Erythroblast (primary cell): ENCODE measurements at regions not wholly inside any gene's neighbourhood (a gene's known extent, or its start where the extent isn't known, plus 50 kb on each side); places are given as distances from the start of the nearest gene placed in this dataset.

Experiments
- DNase-seq, 2 experiments: peaks; one replicate each; lab custom pipeline; 2025; lab: John Stamatoyannopoulos, UW
- GATA1 ChIP-seq: IDR thresholded peaks from 2 replicates; pipeline ENCODE4 v1.6.1; 2011; ENCODE audit warnings: low read depth, mild to moderate bottlenecking, control low read depth, low read length, moderate library complexity
- POLR2A ChIP-seq: IDR thresholded peaks from 2 replicates; pipeline ENCODE4 v1.6.1; 2011; ENCODE audit warnings: mild to moderate bottlenecking, low read length

DNA sequence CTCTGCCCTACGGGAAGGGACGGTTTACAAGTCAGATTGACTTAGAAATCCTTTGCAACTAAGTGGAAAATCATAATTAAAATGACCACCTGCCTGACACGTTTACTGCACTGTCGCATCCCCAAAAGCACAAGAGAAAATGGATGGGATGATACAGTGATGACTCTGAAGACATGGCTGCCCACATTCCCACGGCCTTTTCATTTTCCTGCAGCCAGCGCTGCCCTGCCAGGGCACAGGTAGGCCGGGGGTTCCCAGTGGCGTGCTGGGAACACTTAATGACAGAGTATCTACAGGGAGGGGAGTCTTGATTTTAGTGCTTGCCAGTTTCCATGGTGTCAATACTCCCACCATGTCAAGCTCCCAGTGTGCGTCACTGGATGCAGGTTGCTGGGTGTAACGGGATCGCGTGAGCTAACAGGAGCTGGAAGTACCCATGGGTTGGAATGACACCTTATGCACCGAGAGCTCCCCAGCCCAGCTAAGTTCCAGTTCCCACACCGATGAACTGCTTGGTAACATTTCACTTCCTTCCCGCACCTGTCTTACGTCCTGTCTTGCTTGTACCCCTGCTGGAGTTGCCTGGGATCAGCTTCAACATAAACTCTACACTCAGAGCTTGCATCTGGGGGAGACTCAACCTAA is 129.0 kb downstream of the ANKRD60 start:
- no peak for DNase-seq
- TF ChIP-seq GATA1 (no peak), POLR2A (no peak)

DNA sequence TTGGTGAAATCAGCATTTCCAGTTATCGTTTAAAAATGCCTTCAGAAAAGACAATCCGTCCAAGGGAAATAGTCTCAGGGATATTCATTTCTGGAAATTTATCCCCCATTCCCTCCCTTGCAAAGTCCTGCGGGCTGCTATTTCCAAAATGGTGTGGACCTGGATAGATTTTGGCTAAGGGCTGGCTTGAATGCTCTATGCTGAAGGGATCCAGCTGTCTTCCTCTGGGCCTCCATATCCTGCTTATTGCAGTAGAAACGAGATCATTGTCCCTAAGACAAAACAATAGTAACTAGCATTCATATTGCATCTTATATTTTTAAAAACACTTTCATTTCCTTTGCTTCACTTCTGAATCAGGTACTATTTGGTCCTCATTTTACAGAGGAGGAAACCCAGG is 129.9 kb downstream of the ANKRD60 start:
- no peak for TF ChIP-seq GATA1
- TF ChIP-seq POLR2A: no peak
- no peak for DNase-seq

- TF ChIP-seq POLR2A: no peak
- no peak for TF ChIP-seq GATA1
- no peak for DNase-seq
Measured at GRCh38 chr20:58097943-58098342, 130.5 kb downstream of the ANKRD60 start.

- DNase-seq: no peak
- no peak for TF ChIP-seq GATA1
- TF ChIP-seq POLR2A: no peak
Measured at GRCh38 chr20:58097429-58097828, 131.0 kb downstream of the ANKRD60 start.

GRCh38 chr20:58096880-58097423 is 131.5 kb downstream of the ANKRD60 start:
- no peak for TF ChIP-seq GATA1
- TF ChIP-seq POLR2A: no peak
- DNase-seq: no peak

- TF ChIP-seq POLR2A (no peak), GATA1 (no peak)
- no peak for DNase-seq
Measured at GRCh38 chr20:58094698-58095097, 133.8 kb downstream of the ANKRD60 start.

DNA sequence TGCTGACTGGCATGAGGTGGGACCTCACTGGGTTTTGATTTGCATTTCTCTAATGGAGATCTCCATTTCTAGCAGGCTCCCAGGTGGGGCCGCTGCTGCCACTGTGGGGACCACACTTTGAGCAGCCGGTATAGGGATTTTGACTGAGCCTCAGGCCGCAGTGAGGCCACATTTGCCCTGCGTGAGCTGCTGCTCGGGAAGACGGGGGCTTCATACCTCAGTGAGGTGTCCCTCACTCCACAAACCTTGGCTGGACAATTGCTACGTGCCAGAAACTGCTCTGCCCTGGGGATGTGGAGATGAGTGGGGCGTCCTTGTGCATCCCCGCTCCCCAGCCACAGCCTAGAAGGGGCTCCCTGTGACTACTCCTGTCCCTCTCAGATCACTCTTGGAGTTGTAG is 134.3 kb downstream of the ANKRD60 start:
- no peak for DNase-seq

DNA sequence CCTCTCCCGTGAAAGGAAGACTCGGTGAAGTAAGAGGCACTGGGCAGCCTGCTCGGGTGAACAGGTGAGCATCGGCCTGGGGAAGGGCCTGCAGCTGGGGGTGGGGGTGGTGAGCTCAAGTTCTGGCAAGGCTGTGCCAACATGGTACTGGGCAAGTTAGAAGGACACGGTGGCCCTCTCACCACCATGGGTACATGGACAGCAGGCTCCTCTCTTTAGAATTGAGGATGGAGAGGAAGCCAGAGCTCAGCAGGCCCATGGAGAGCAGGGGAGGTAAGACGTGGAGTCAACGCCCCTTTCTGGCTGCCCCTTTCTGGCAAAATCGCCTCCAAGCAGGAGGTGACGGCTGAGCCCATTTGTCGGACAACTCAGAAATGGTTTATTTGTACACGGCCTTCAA is 135.6 kb downstream of the ANKRD60 start:
- TF ChIP-seq GATA1 (no peak), POLR2A (no peak)
- no peak for DNase-seq

More for the DNA sequence above, 134.3 kb downstream of the ANKRD60 start:
- no peak for TF ChIP-seq GATA1
- TF ChIP-seq POLR2A: no peak

GRCh38 chr20:58092353-58092752 is 136.1 kb downstream of the ANKRD60 start:
- TF ChIP-seq GATA1 (no peak), POLR2A (no peak)

GRCh38 chr20:58091810-58092209 is 136.6 kb downstream of the ANKRD60 start:
- TF ChIP-seq POLR2A (no peak), GATA1 (no peak)
- DNase-seq: no peak

More at GRCh38 chr20:58092353-58092752, 136.1 kb downstream of the ANKRD60 start:
- DNase-seq: no peak

- no peak for DNase-seq
- no peak for TF ChIP-seq POLR2A
- TF ChIP-seq GATA1: no peak
Measured at GRCh38 chr20:58090161-58090560, 138.3 kb downstream of the ANKRD60 start.

DNA sequence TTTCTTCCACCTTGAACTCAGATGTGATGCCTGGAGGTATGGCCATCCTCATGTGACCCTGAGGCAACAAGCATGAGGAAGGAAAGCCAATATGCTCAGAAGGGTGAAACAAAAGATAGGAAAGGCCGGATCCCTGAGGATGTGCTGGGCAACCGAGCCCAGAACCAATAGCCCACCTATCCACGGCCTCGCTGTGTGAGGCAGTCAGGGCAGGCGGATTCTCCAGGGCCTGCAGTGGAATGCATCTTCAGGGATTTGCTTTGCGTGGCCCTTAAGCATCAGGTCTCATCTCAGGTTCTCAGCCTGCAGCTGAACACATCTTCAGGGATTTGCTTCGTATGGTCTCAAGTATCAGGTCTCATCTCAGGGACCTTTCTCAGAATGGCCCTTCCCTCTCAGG is 139.8 kb downstream of the ANKRD60 start:
- DNase-seq: no peak
- TF ChIP-seq POLR2A (no peak), GATA1 (no peak)

DNA sequence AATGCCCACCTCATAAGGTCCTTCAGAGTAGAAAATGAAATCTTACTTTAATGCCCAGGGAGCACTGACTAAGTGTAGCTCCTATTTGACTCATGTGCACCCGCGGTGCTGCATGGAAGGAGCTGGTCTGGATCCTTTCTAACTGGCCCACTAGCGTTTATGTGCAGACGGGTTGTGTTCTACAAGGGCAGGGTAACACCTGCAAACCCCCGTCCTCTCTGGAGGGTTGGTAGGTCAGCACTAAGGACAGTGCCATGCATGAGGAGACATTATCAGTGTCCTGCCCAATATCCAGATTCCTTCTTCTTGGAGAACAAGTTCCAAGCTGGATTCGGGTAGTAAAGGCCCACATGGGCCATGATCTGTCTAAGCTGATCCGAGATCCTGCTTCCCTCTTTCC is 140.3 kb downstream of the ANKRD60 start:
- DNase-seq: no peak
- TF ChIP-seq GATA1 (no peak), POLR2A (no peak)

DNA sequence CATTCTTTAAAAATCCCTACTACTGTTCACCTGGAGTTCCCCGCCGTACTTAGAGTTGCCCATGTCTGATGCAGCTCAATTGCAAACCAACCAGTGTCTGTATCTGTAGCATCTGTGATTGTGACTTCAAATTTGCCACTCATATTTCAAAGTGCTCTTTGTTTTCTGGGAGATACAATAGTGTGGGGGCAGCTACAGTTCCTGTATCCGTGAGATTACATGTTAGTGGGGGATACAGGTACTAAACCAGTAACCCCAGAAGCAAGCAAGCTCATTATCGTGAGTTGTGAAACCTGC is 140.9 kb downstream of the ANKRD60 start:
- TF ChIP-seq POLR2A (no peak), GATA1 (no peak)
- DNase-seq: no peak

GRCh38 chr20:58086763-58087561 is 141.5 kb downstream of the ANKRD60 start:
- no peak for TF ChIP-seq GATA1
- no peak for TF ChIP-seq POLR2A
- peak; percentile 5 to 28 for DNase-seq
